ENCODE measurements at regions not wholly inside any gene's neighbourhood (a gene's known extent, or its start where the extent isn't known, plus 50 kb on each side); places are given as distances from the start of the nearest gene placed in this dataset.

GRCh38 chr9:90969021-90969675, 167.5 kb downstream of the SYK start:
- no peak for DNase-seq
- intact Hi-C loops (cut with DNase I): no loop called here
- no peak for TF ChIP-seq CTCF (IDR thresholded peaks at IDR 0.05)
- TF ChIP-seq POLR2A (IDR thresholded peaks at IDR 0.05): no peak
- WGBS, 2 donors: 81 to 84% methylated on average over 7 to 10 of the region's 10 CpGs
- Histone ChIP-seq H3K9me3 (no peaks in the 10 kb centered on the region), H3K4me3 (replicated peaks in 1 of 3) (no peak overlapping the region), H3K4me1 (peaks cover 31 to 45% of the 10 kb centered on the region in 2 donors), H3K36me3 (no peaks in the 10 kb centered on the region), H3K27me3 (no peaks in the 10 kb centered on the region), H3K27ac (no peak overlapping the region)

GRCh38 chr9:90970608-90971007, 169.0 kb downstream of the SYK start:
- TF ChIP-seq POLR2A (IDR thresholded peaks at IDR 0.05) (no peak), CTCF (IDR thresholded peaks at IDR 0.05) (no peak)
- DNase-seq: no peak
- Histone ChIP-seq H3K27me3 (no peaks in the 10 kb centered on the region), H3K27ac (no peak overlapping the region), H3K36me3 (no peaks in the 10 kb centered on the region), H3K4me3 (replicated peaks in 1 of 3) (no peak overlapping the region), H3K4me1 (peaks cover 29 to 35% of the 10 kb centered on the region in 2 donors), H3K9me3 (no peaks in the 10 kb centered on the region)
- intact Hi-C loops (cut with DNase I): no loop called here
- WGBS, 2 donors: 81 to 88% methylated on average over 9 of the region's 9 CpGs

GRCh38 chr9:90972057-90972456, 170.4 kb downstream of the SYK start:
- no peaks in the 10 kb centered on the region for H3K9me3 ChIP-seq
- H3K4me3 ChIP-seq (replicated peaks in 1 of 3): no peak overlapping the region
- no peak for DNase-seq
- H3K36me3 ChIP-seq: no peaks in the 10 kb centered on the region
- intact Hi-C loops (cut with DNase I): no loop called here
- H3K27ac ChIP-seq: peak overlapping the region in 2 of 3 donors; percentile 44 to 60
- 88 to 96% methylated on average over 6 of the region's 6 CpGs for WGBS, 2 donors
- no peaks in the 10 kb centered on the region for H3K27me3 ChIP-seq
- no peak for TF ChIP-seq CTCF (IDR thresholded peaks at IDR 0.05)
- TF ChIP-seq POLR2A (IDR thresholded peaks at IDR 0.05): no peak
- H3K4me1 ChIP-seq: peaks cover 14 to 21% of the 10 kb centered on the region in 2 donors

- H3K9me3 ChIP-seq: no peaks in the 10 kb centered on the region
- no peak overlapping the region for H3K4me3 ChIP-seq (replicated peaks in 1 of 3)
- H3K36me3 ChIP-seq: no peaks in the 10 kb centered on the region
- H3K27me3 ChIP-seq: no peaks in the 10 kb centered on the region
- peaks cover 13 to 17% of the 10 kb centered on the region in 2 donors for H3K4me1 ChIP-seq
- WGBS, 2 donors: 81 to 85% methylated on average over 5 of the region's 5 CpGs
- H3K27ac ChIP-seq: no peak overlapping the region
- DNase-seq: no peak
- intact Hi-C loops (cut with DNase I): no loop called here
- no peak for TF ChIP-seq POLR2A (IDR thresholded peaks at IDR 0.05)
- no peak for TF ChIP-seq CTCF (IDR thresholded peaks at IDR 0.05)
These were observed 172.4 kb downstream of the SYK start for GRCh38 chr9:90974016-90974415.

- Histone ChIP-seq H3K9me3 (no peaks in the 10 kb centered on the region), H3K36me3 (no peaks in the 10 kb centered on the region), H3K27ac (no peak overlapping the region), H3K27me3 (no peaks in the 10 kb centered on the region), H3K4me3 (replicated peaks in 1 of 3) (no peak overlapping the region), H3K4me1 (peaks cover 20 to 24% of the 10 kb centered on the region in 2 donors)
- no peak for DNase-seq
- 85 to 89% methylated on average over 9 of the region's 9 CpGs for WGBS, 2 donors
- TF ChIP-seq CTCF (IDR thresholded peaks at IDR 0.05) (no peak), POLR2A (IDR thresholded peaks at IDR 0.05) (no peak)
- intact Hi-C loops (cut with DNase I): no loop called here
These were observed 173.1 kb downstream of the SYK start for GRCh38 chr9:90974643-90975245.
